Neural crest cell (in vitro differentiated cells): ENCODE measurements at regions not wholly inside any gene's neighbourhood (a gene's known extent, or its start where the extent isn't known, plus 50 kb on each side); places are given as distances from the start of the nearest gene placed in this dataset.

Experiments
- DNase-seq: peaks from one replicate; pipeline ENCODE4 v3.0.0; 2021; ENCODE audit warnings: low read depth, mixed read lengths, low spot score
- H3K27ac Mint-ChIP-seq: one replicate; pipeline ENCODE4 v1.8.0; 2021; ENCODE audit warnings: mild to moderate bottlenecking, mixed read lengths; ENCODE audit not compliant: unreplicated experiment
- H3K27me3 Mint-ChIP-seq: 2 replicates; pipeline ENCODE4 v1.8.0; 2021; ENCODE audit warnings: low read depth, mild to moderate bottlenecking, mixed read lengths
- H3K36me3 Mint-ChIP-seq: 2 replicates; pipeline ENCODE4 v1.8.0; 2021; ENCODE audit warnings: low read depth, mild to moderate bottlenecking, mixed read lengths
- H3K4me1 Mint-ChIP-seq: 2 replicates; pipeline ENCODE4 v1.8.0; 2021; ENCODE audit warnings: mixed read lengths
- H3K4me3 Mint-ChIP-seq: one replicate; pipeline ENCODE4 v1.8.0; 2021; ENCODE audit warnings: mild to moderate bottlenecking, mixed read lengths
- H3K9me3 Mint-ChIP-seq: 2 replicates; pipeline ENCODE4 v1.8.0; 2021; ENCODE audit warnings: mixed read lengths
- TF ChIP-seq, protein P1 (sequence below): fragments of 200-600 bp; sonication (generic); conservative IDR thresholded peaks from 2 replicates; pipeline ENCODE4 v1.5.0; 2021; ENCODE audit warnings: antibody characterized with exemption, mild to moderate bottlenecking

GRCh38 chr1:30597711-30598110, 125.7 kb downstream of the MATN1 start:
- no peaks in the 10 kb centered on the region for H3K36me3 Mint-ChIP-seq
- peaks cover 3% of the 10 kb centered on the region for H3K9me3 Mint-ChIP-seq
- no peak for DNase-seq
- peaks cover 33% of the 10 kb centered on the region for H3K27me3 Mint-ChIP-seq
- no peak overlapping the region for H3K4me3 Mint-ChIP-seq
- no peaks in the 10 kb centered on the region for H3K4me1 Mint-ChIP-seq
- no peak overlapping the region for H3K27ac Mint-ChIP-seq
- TF ChIP-seq, protein P1, sequence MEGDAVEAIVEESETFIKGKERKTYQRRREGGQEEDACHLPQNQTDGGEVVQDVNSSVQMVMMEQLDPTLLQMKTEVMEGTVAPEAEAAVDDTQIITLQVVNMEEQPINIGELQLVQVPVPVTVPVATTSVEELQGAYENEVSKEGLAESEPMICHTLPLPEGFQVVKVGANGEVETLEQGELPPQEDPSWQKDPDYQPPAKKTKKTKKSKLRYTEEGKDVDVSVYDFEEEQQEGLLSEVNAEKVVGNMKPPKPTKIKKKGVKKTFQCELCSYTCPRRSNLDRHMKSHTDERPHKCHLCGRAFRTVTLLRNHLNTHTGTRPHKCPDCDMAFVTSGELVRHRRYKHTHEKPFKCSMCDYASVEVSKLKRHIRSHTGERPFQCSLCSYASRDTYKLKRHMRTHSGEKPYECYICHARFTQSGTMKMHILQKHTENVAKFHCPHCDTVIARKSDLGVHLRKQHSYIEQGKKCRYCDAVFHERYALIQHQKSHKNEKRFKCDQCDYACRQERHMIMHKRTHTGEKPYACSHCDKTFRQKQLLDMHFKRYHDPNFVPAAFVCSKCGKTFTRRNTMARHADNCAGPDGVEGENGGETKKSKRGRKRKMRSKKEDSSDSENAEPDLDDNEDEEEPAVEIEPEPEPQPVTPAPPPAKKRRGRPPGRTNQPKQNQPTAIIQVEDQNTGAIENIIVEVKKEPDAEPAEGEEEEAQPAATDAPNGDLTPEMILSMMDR: no peak

GRCh38 chr1:30596891-30597290, 126.5 kb downstream of the MATN1 start:
- no peak overlapping the region for H3K4me3 Mint-ChIP-seq
- no peaks in the 10 kb centered on the region for H3K36me3 Mint-ChIP-seq
- DNase-seq: no peak
- no peaks in the 10 kb centered on the region for H3K4me1 Mint-ChIP-seq
- H3K9me3 Mint-ChIP-seq: peaks cover 5% of the 10 kb centered on the region
- H3K27ac Mint-ChIP-seq: no peak overlapping the region
- TF ChIP-seq, protein P1: no peak
- H3K27me3 Mint-ChIP-seq: peaks cover 41% of the 10 kb centered on the region

GRCh38 chr1:30596470-30596869, 126.9 kb downstream of the MATN1 start:
- no peak overlapping the region for H3K27ac Mint-ChIP-seq
- no peaks in the 10 kb centered on the region for H3K36me3 Mint-ChIP-seq
- TF ChIP-seq, protein P1: no peak
- DNase-seq: no peak
- peaks cover 44% of the 10 kb centered on the region for H3K27me3 Mint-ChIP-seq
- H3K9me3 Mint-ChIP-seq: peaks cover 5% of the 10 kb centered on the region
- no peaks in the 10 kb centered on the region for H3K4me1 Mint-ChIP-seq
- no peak overlapping the region for H3K4me3 Mint-ChIP-seq

GRCh38 chr1:30589083-30589482, 134.3 kb downstream of the MATN1 start:
- no peak for DNase-seq
- no peak overlapping the region for H3K27ac Mint-ChIP-seq
- H3K4me3 Mint-ChIP-seq: no peak overlapping the region
- H3K27me3 Mint-ChIP-seq: peaks cover 55% of the 10 kb centered on the region
- TF ChIP-seq, protein P1: no peak
- H3K4me1 Mint-ChIP-seq: no peaks in the 10 kb centered on the region
- H3K36me3 Mint-ChIP-seq: no peaks in the 10 kb centered on the region
- peaks cover 5% of the 10 kb centered on the region for H3K9me3 Mint-ChIP-seq

GRCh38 chr1:30588311-30589073, 134.9 kb downstream of the MATN1 start:
- no peak overlapping the region for H3K4me3 Mint-ChIP-seq
- no peaks in the 10 kb centered on the region for H3K36me3 Mint-ChIP-seq
- H3K9me3 Mint-ChIP-seq: peaks cover 5% of the 10 kb centered on the region
- no peak overlapping the region for H3K27ac Mint-ChIP-seq
- H3K27me3 Mint-ChIP-seq: peaks cover 53% of the 10 kb centered on the region
- H3K4me1 Mint-ChIP-seq: no peaks in the 10 kb centered on the region
- DNase-seq: no peak
- TF ChIP-seq, protein P1: no peak
